MM.1S (cell line): ENCODE measurements at regions not wholly inside any gene's neighbourhood (a gene's known extent, or its start where the extent isn't known, plus 50 kb on each side); places are given as distances from the start of the nearest gene placed in this dataset.

Source experiments
- DNase-seq: peaks from one replicate; pipeline ENCODE4 v3.0.0-alpha.2; 2015
- H2AFZ ChIP-seq: fragments of 300-600 bp; sonication (generic); 2 replicates; pipeline ENCODE4 v1.6.0; 2016; ENCODE audit warnings: antibody characterized with exemption, low read length
- H3F3A ChIP-seq: fragments of 300-600 bp; sonication (generic); 2 replicates; pipeline ENCODE4 v1.6.1; 2016; ENCODE audit warnings: mild to moderate bottlenecking, antibody characterized with exemption, low read length, moderate library complexity, mixed read lengths; ENCODE audit not compliant: insufficient read depth
- H3K27ac ChIP-seq: fragments of 300-600 bp; sonication (generic); 2 replicates; pipeline ENCODE4 v1.5.1; 2016; ENCODE audit warnings: mild to moderate bottlenecking, low read length
- H3K27me3 ChIP-seq: fragments of 300-600 bp; sonication (generic); replicated peaks from 2 replicates; pipeline ENCODE4 v1.6.0; 2016; ENCODE audit warnings: low read length; ENCODE audit not compliant: insufficient read depth
- H3K36me3 ChIP-seq: fragments of 300-600 bp; sonication (generic); replicated peaks from 2 replicates; pipeline ENCODE4 v1.6.1; 2016; ENCODE audit warnings: mild to moderate bottlenecking, low read length, mixed read lengths; ENCODE audit not compliant: insufficient read depth
- H3K4me1 ChIP-seq: fragments of 300-600 bp; sonication (generic); 2 replicates; pipeline ENCODE4 v1.6.1; 2016; ENCODE audit warnings: low read length, mixed read lengths
- H3K4me2 ChIP-seq: fragments of 300-600 bp; sonication (generic); 2 replicates; pipeline ENCODE4 v1.6.0; 2016; ENCODE audit warnings: low read depth, low read length
- H3K4me3 ChIP-seq: fragments of 300-600 bp; sonication (generic); 2 replicates; pipeline ENCODE4 v1.5.1; 2016; ENCODE audit warnings: low read length, mixed read lengths
- H3K79me2 ChIP-seq: fragments of 300-600 bp; sonication (generic); 2 replicates; pipeline ENCODE4 v1.6.1; 2016; ENCODE audit warnings: mixed run types, low read length, mixed read lengths
- H3K9ac ChIP-seq: fragments of 300-600 bp; sonication (generic); 2 replicates; pipeline ENCODE4 v1.6.1; 2016; ENCODE audit warnings: low read length, mixed read lengths
- H3K9me2 ChIP-seq: fragments of 300-600 bp; sonication (generic); replicated peaks from 2 replicates; pipeline ENCODE4 v1.6.1; 2016; ENCODE audit warnings: mild to moderate bottlenecking, low read length, mixed read lengths; ENCODE audit not compliant: insufficient read depth
- H3K9me3 ChIP-seq: fragments of 300-600 bp; sonication (generic); replicated peaks from 2 replicates; pipeline ENCODE4 v1.6.1; 2016; ENCODE audit warnings: mild to moderate bottlenecking, low read length, mixed read lengths; ENCODE audit not compliant: insufficient read depth
- H4K20me1 ChIP-seq: fragments of 300-600 bp; sonication (generic); 2 replicates; pipeline ENCODE4 v1.6.1; 2016; ENCODE audit warnings: mild to moderate bottlenecking, low read length, moderate library complexity, mixed read lengths; ENCODE audit not compliant: insufficient read depth
- CTCF ChIP-seq: fragments of 300-600 bp; sonication (generic); IDR thresholded peaks from 2 replicates; pipeline ENCODE4 v1.5.1; 2016; ENCODE audit warnings: antibody characterized with exemption, low read length, mixed read lengths
- EZH2 ChIP-seq: fragments of 300-600 bp; sonication (generic); optimal IDR thresholded peaks from 2 replicates; pipeline ENCODE3; 2017; ENCODE audit warnings: low read depth, mild to moderate bottlenecking, antibody characterized with exemption, low read length, mixed read lengths
- EZH2phosphoT487 ChIP-seq: fragments of 300-600 bp; sonication (generic); IDR thresholded peaks from 2 replicates; pipeline ENCODE4 v1.6.1; 2018; ENCODE audit warnings: antibody characterized with exemption, low read length

GRCh38 chr5:106417163-106417562 lies 1253.6 kb downstream of the EFNA5 start:
- Histone ChIP-seq H3K9me3 (no peaks in the 10 kb centered on the region), H3F3A (no peaks in the 10 kb centered on the region), H3K27me3 (no peaks in the 10 kb centered on the region), H4K20me1 (no peaks in the 10 kb centered on the region), H2AFZ (no peak overlapping the region), H3K9me2 (no peaks in the 10 kb centered on the region), H3K27ac (no peak overlapping the region), H3K9ac (no peak overlapping the region), H3K4me1 (no peaks in the 10 kb centered on the region), H3K36me3 (no peaks in the 10 kb centered on the region), H3K79me2 (no peaks in the 10 kb centered on the region), H3K4me2 (no peak overlapping the region), H3K4me3 (no peak overlapping the region)
- no peak for DNase-seq
- TF ChIP-seq CTCF: no peak
- no peak for TF ChIP-seq EZH2
- TF ChIP-seq EZH2phosphoT487: no peak

- H3K4me2 ChIP-seq: no peak overlapping the region
- no peak for TF ChIP-seq EZH2
- H3K79me2 ChIP-seq: no peaks in the 10 kb centered on the region
- H2AFZ ChIP-seq: no peak overlapping the region
- no peaks in the 10 kb centered on the region for H3K4me1 ChIP-seq
- no peaks in the 10 kb centered on the region for H3F3A ChIP-seq
- DNase-seq: no peak
- H3K9me2 ChIP-seq: no peaks in the 10 kb centered on the region
- H3K27ac ChIP-seq: no peak overlapping the region
- no peak overlapping the region for H3K4me3 ChIP-seq
- no peaks in the 10 kb centered on the region for H3K27me3 ChIP-seq
- no peaks in the 10 kb centered on the region for H4K20me1 ChIP-seq
- no peaks in the 10 kb centered on the region for H3K36me3 ChIP-seq
- no peak overlapping the region for H3K9ac ChIP-seq
- no peaks in the 10 kb centered on the region for H3K9me3 ChIP-seq
Observed at GRCh38 chr5:106415541-106415940, 1255.2 kb downstream of the EFNA5 start.

GRCh38 chr5:106414342-106414741 lies 1256.4 kb downstream of the EFNA5 start:
- no peak for TF ChIP-seq EZH2
- DNase-seq: no peak
- H3F3A ChIP-seq: no peaks in the 10 kb centered on the region
- H4K20me1 ChIP-seq: no peaks in the 10 kb centered on the region
- no peaks in the 10 kb centered on the region for H3K36me3 ChIP-seq
- no peak overlapping the region for H3K27ac ChIP-seq
- no peaks in the 10 kb centered on the region for H3K79me2 ChIP-seq
- no peak overlapping the region for H3K9ac ChIP-seq
- H2AFZ ChIP-seq: no peak overlapping the region
- no peaks in the 10 kb centered on the region for H3K27me3 ChIP-seq
- no peak overlapping the region for H3K4me3 ChIP-seq
- H3K4me1 ChIP-seq: no peaks in the 10 kb centered on the region
- no peaks in the 10 kb centered on the region for H3K9me3 ChIP-seq
- no peak overlapping the region for H3K4me2 ChIP-seq
- H3K9me2 ChIP-seq: no peaks in the 10 kb centered on the region

- Histone ChIP-seq H3K4me2 (no peak overlapping the region), H3K4me1 (no peaks in the 10 kb centered on the region), H3K79me2 (no peaks in the 10 kb centered on the region), H3K9ac (no peak overlapping the region), H3K9me2 (no peaks in the 10 kb centered on the region), H4K20me1 (no peaks in the 10 kb centered on the region), H3K4me3 (no peak overlapping the region), H3F3A (no peaks in the 10 kb centered on the region), H3K27me3 (no peaks in the 10 kb centered on the region), H2AFZ (no peak overlapping the region), H3K27ac (no peak overlapping the region), H3K9me3 (no peaks in the 10 kb centered on the region), H3K36me3 (no peaks in the 10 kb centered on the region)
- DNase-seq: no peak
- no peak for TF ChIP-seq EZH2phosphoT487
- no peak for TF ChIP-seq CTCF
- TF ChIP-seq EZH2: no peak
Observed at GRCh38 chr5:106412606-106413005, 1258.1 kb downstream of the EFNA5 start.
